ENCODE measurements at regions not wholly inside any gene's neighbourhood (a gene's known extent, or its start where the extent isn't known, plus 50 kb on each side); places are given as distances from the start of the nearest gene placed in this dataset.

DNA sequence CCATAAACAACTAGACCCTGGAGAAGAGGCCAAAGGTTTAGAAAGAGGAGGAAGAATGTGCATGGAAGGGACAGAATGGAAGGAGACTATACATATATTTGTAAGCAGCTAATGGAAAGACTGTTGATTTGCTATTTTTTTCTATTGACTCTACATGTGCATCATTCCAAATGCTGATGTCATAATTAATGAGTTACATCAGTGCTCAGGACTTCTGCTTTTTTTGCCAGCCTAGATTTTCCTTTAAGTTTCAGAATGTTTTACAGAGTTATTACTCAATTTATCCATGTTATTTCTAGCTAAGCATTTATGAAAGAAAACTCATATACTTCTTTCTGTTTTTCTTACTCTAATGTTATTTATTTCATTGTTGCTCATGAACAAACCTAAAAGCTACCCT is 62.6 kb upstream of the VGLL3 start:
- no peaks in the 10 kb centered on the region for H3K36me3 ChIP-seq (ENCODE audit: control insufficient read depth, insufficient read depth, low read length)
- H3K36me3 Mint-ChIP-seq (ENCODE audit: insufficient read depth, unreplicated experiment): no peaks in the 10 kb centered on the region
- H3K4me1 Mint-ChIP-seq (ENCODE audit: low read depth, unreplicated experiment): no peaks in the 10 kb centered on the region
- no peaks in the 10 kb centered on the region for H3K27me3 ChIP-seq (replicated peaks; ENCODE audit: control insufficient read depth, insufficient read depth, low read length)
- H3K4me3 Mint-ChIP-seq (ENCODE audit: unreplicated experiment): no peak overlapping the region
- ChIA-PET POLR2A (no interaction called here), CTCF (no interaction called here)
- H3K27ac Mint-ChIP-seq (ENCODE audit: unreplicated experiment): no peak overlapping the region
- peaks cover 6% of the 10 kb centered on the region for H3K27me3 Mint-ChIP-seq (ENCODE audit: insufficient read depth, unreplicated experiment)
- intact Hi-C loops (cut with micrococcal nuclease; ENCODE audit: unreplicated experiment): no loop called here
- DNase-seq: no peak
- H3K9me3 Mint-ChIP-seq (ENCODE audit: unreplicated experiment): no peaks in the 10 kb centered on the region
- no peak overlapping the region for H3K4me3 ChIP-seq (ENCODE audit: low read depth, low read length)
- no peak for TF ChIP-seq CTCF (IDR thresholded peaks at IDR 0.05; ENCODE audit: insufficient read depth in 1 of 2, low read depth in 1 of 2, low read length in 1 of 2, severe bottlenecking in 1 of 2, unreplicated experiment in 1 of 2)
- no peaks in the 10 kb centered on the region for H3K4me1 ChIP-seq
- H3K9me3 ChIP-seq: no peaks in the 10 kb centered on the region
- BruUV-seq (replicated peaks): no TSS peak

DNA sequence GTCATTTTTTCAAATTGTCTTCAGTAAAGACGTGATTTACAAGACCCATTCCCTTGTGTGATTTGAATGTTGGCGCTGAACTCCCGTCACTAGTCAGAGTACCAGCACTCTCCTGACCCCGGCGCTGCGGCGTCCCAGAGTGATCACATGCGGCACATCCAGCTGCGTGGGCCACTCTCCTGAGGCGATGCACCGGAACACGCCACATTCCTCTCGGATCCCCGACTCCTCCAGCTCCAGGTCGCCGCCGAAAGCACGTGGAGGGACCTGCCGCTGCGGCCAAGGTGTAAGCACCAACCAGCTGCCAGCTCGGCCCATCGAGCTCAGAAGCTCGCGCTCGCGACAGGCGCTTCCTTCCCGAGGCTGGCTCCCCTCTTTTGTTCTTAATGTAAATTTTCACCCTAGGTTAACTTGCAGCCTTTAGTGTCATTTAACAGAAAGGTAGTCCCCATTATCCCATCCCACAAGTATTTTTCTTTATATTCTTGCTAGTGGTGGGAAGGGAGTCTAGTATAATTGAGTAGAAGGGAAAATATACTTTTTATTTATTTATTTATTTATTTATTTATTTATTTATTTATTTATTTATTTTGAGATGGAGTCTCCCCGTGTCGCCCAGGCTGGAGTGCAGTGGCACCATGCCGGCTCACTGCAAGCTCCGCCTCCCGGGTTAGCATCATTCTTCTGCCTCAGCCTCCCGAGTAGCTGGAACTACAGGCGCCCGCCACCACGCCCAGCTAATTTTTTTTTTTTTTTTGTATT is 61.7 kb upstream of the VGLL3 start:
- no peaks in the 10 kb centered on the region for H3K9me3 Mint-ChIP-seq (ENCODE audit: unreplicated experiment)
- intact Hi-C loops (cut with micrococcal nuclease; ENCODE audit: unreplicated experiment): no loop called here
- no peak overlapping the region for H3K4me3 Mint-ChIP-seq (ENCODE audit: unreplicated experiment)
- CTCF ChIA-PET: no interaction called here
- no peak for DNase-seq
- Histone ChIP-seq H3K4me3 (ENCODE audit: low read depth, low read length) (no peak overlapping the region), H3K9me3 (no peaks in the 10 kb centered on the region), H3K4me1 (no peaks in the 10 kb centered on the region), H3K27me3 (replicated peaks; ENCODE audit: control insufficient read depth, insufficient read depth, low read length) (no peaks in the 10 kb centered on the region), H3K36me3 (ENCODE audit: control insufficient read depth, insufficient read depth, low read length) (no peaks in the 10 kb centered on the region)
- BruUV-seq (replicated peaks): no TSS peak
- H3K36me3 Mint-ChIP-seq (ENCODE audit: insufficient read depth, unreplicated experiment): no peaks in the 10 kb centered on the region
- no peak overlapping the region for H3K27ac Mint-ChIP-seq (ENCODE audit: unreplicated experiment)
- no peak for TF ChIP-seq CTCF (IDR thresholded peaks at IDR 0.05; ENCODE audit: insufficient read depth in 1 of 2, low read depth in 1 of 2, low read length in 1 of 2, severe bottlenecking in 1 of 2, unreplicated experiment in 1 of 2)
- peaks cover 6% of the 10 kb centered on the region for H3K27me3 Mint-ChIP-seq (ENCODE audit: insufficient read depth, unreplicated experiment)
- H3K4me1 Mint-ChIP-seq (ENCODE audit: low read depth, unreplicated experiment): no peaks in the 10 kb centered on the region
- POLR2A ChIA-PET: no interaction called here

DNA sequence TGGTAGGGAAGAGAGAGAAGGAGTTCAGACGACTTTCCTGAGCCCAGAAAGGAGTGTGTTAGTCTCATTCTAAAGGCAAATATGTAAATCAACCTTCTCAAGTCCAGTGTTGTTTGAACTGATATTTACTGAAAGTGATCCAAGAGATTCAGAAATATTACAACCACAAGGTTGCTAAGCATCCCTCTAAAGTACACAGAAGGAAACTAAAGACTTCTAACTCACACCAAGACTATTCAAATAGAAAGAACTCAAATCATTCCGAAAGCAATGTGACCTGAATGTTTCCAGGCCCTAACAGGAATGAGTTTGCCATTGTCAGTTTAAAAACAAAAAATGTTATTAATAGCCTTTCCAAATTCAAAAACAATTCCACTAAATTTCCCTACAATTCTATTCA is 56.9 kb upstream of the VGLL3 start:
- DNase-seq: no peak
- ChIA-PET POLR2A (no interaction called here), CTCF (no interaction called here)
- no TSS peak for BruUV-seq (replicated peaks)
- Histone ChIP-seq H3K4me3 (ENCODE audit: low read depth, low read length) (no peak overlapping the region), H3K9me3 (no peaks in the 10 kb centered on the region), H3K4me1 (no peaks in the 10 kb centered on the region), H3K36me3 (ENCODE audit: control insufficient read depth, insufficient read depth, low read length) (no peaks in the 10 kb centered on the region), H3K27me3 (replicated peaks; ENCODE audit: control insufficient read depth, insufficient read depth, low read length) (no peaks in the 10 kb centered on the region)
- Mint-ChIP-seq H3K4me1 (ENCODE audit: low read depth, unreplicated experiment) (no peaks in the 10 kb centered on the region), H3K9me3 (ENCODE audit: unreplicated experiment) (no peaks in the 10 kb centered on the region), H3K4me3 (ENCODE audit: unreplicated experiment) (no peak overlapping the region), H3K27me3 (ENCODE audit: insufficient read depth, unreplicated experiment) (peaks cover 3% of the 10 kb centered on the region), H3K36me3 (ENCODE audit: insufficient read depth, unreplicated experiment) (no peaks in the 10 kb centered on the region), H3K27ac (ENCODE audit: unreplicated experiment) (no peak overlapping the region)
- no peak for TF ChIP-seq CTCF (IDR thresholded peaks at IDR 0.05; ENCODE audit: insufficient read depth in 1 of 2, low read depth in 1 of 2, low read length in 1 of 2, severe bottlenecking in 1 of 2, unreplicated experiment in 1 of 2)
- intact Hi-C loops (cut with micrococcal nuclease; ENCODE audit: unreplicated experiment): no loop called here

All from Caco-2 (cell line).